PC-9 (cell line): ENCODE measurements at regions not wholly inside any gene's neighbourhood (a gene's known extent, or its start where the extent isn't known, plus 50 kb on each side); places are given as distances from the start of the nearest gene placed in this dataset.

Experiments used
- EZH2 ChIP-seq: fragments of 200-600 bp; sonication (generic); IDR thresholded peaks from 2 replicates; pipeline ENCODE4 v1.8.0; 2017; ENCODE audit warnings: antibody characterized with exemption, low read depth
- TF ChIP-seq, protein P1 (sequence below): fragments of 200-600 bp; sonication (generic); conservative IDR thresholded peaks from 2 replicates; pipeline ENCODE4 v1.6.1; 2017; ENCODE audit warnings: mixed run types, antibody characterized with exemption, mild to moderate bottlenecking, moderate library complexity

DNA sequence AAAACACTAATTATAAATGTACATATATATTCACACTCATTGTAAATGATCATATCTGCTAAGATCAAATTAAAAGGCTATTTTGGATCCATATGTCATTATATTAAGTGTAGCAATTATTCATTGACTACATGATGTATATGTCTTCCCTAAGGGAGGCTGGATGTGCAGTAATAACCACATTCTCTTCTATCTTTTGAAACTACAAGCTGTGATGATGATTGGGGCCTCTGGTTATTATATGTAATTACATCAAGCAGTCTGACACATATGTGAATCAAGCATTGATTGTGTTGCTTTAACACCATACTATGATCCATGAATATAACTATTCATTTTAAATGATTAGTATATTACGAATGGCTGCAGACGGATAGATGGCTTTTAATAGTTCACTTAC lies 1973.4 kb downstream of the SUCLG1 start:
- TF ChIP-seq, protein P1, sequence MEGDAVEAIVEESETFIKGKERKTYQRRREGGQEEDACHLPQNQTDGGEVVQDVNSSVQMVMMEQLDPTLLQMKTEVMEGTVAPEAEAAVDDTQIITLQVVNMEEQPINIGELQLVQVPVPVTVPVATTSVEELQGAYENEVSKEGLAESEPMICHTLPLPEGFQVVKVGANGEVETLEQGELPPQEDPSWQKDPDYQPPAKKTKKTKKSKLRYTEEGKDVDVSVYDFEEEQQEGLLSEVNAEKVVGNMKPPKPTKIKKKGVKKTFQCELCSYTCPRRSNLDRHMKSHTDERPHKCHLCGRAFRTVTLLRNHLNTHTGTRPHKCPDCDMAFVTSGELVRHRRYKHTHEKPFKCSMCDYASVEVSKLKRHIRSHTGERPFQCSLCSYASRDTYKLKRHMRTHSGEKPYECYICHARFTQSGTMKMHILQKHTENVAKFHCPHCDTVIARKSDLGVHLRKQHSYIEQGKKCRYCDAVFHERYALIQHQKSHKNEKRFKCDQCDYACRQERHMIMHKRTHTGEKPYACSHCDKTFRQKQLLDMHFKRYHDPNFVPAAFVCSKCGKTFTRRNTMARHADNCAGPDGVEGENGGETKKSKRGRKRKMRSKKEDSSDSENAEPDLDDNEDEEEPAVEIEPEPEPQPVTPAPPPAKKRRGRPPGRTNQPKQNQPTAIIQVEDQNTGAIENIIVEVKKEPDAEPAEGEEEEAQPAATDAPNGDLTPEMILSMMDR, result no peak
- no peak for TF ChIP-seq EZH2
